Hepatocyte (in vitro differentiated cells): ENCODE measurements at regions not wholly inside any gene's neighbourhood (a gene's known extent, or its start where the extent isn't known, plus 50 kb on each side); places are given as distances from the start of the nearest gene placed in this dataset.

Experiments used
- EZH2phosphoT487 ChIP-seq: fragments of 200-600 bp; sonication (generic); IDR thresholded peaks from one replicate; pipeline ENCODE4 v1.6.1; 2018; ENCODE audit warnings: antibody characterized with exemption, mild to moderate bottlenecking, low read depth, moderate library complexity; ENCODE audit not compliant: unreplicated experiment, severe bottlenecking
- TF ChIP-seq, protein P1 (sequence below): fragments of 200-600 bp; sonication (generic); IDR thresholded peaks from 2 replicates; pipeline ENCODE4 v1.5.1; 2016; ENCODE audit warnings: antibody characterized with exemption, mild to moderate bottlenecking; ENCODE audit not compliant: poor library complexity

DNA sequence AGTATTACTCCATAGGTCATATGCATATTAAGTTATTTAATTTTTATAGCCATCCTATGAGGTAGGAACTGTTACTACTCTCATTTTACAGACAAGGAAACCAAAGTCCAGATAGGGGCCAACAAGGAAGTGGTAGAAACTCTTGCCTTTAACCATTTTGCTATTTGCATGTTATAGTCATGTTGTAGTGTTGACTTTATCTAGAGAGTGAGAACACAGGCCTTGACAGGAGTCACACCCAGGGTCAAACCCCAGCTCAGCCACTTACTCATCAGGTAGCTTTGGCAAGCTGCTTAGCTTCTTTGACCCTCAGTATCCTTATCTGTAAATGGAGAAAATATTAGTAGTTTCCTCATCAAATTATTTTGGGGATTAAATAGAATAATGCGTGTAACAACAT, 156.2 kb downstream of the CAND1 start:
- TF ChIP-seq, protein P1, sequence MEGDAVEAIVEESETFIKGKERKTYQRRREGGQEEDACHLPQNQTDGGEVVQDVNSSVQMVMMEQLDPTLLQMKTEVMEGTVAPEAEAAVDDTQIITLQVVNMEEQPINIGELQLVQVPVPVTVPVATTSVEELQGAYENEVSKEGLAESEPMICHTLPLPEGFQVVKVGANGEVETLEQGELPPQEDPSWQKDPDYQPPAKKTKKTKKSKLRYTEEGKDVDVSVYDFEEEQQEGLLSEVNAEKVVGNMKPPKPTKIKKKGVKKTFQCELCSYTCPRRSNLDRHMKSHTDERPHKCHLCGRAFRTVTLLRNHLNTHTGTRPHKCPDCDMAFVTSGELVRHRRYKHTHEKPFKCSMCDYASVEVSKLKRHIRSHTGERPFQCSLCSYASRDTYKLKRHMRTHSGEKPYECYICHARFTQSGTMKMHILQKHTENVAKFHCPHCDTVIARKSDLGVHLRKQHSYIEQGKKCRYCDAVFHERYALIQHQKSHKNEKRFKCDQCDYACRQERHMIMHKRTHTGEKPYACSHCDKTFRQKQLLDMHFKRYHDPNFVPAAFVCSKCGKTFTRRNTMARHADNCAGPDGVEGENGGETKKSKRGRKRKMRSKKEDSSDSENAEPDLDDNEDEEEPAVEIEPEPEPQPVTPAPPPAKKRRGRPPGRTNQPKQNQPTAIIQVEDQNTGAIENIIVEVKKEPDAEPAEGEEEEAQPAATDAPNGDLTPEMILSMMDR: no peak
- no peak for TF ChIP-seq EZH2phosphoT487
